IPS DF 6.9 (cell line): ENCODE measurements at regions not wholly inside any gene's neighbourhood (a gene's known extent, or its start where the extent isn't known, plus 50 kb on each side); places are given as distances from the start of the nearest gene placed in this dataset.
"Not testable (repeated sequence)": the region's sequence is repeated elsewhere in the genome, so short reads cannot be mapped to it uniquely, and the experiment has no call there.

ENCODE experiments used
- DNase-seq: peaks from one replicate; pipeline ENCODE4 v3.0.0-alpha.2; 2013; ENCODE audit warnings: low read depth, low spot score
- H3K27ac ChIP-seq: one replicate; pipeline ENCODE4 v1.5.1; 2013; ENCODE audit warnings: low read length, control low read depth
- H3K27me3 ChIP-seq: 2 replicates; pipeline ENCODE4 v1.6.1; 2013; ENCODE audit warnings: mild to moderate bottlenecking, low read length; ENCODE audit not compliant: control insufficient read depth, insufficient read depth
- H3K36me3 ChIP-seq: 2 replicates; pipeline ENCODE4 v1.6.1; 2013; ENCODE audit warnings: low read length; ENCODE audit not compliant: control insufficient read depth, insufficient read depth
- H3K4me1 ChIP-seq: 2 replicates; pipeline ENCODE4 v1.6.1; 2013; ENCODE audit warnings: low read length; ENCODE audit not compliant: control insufficient read depth, insufficient read depth
- H3K4me3 ChIP-seq: 2 replicates; pipeline ENCODE4 v1.5.1; 2013; ENCODE audit warnings: mild to moderate bottlenecking, low read length
- H3K9me3 ChIP-seq: 2 replicates; pipeline ENCODE4 v1.6.1; 2013; ENCODE audit warnings: low read length, inconsistent platforms; ENCODE audit not compliant: control insufficient read depth, insufficient read depth
- WGBS: extraction: QIAGEN DNeasy Blood & Tissue Kit; methylation state at CpG from one replicate; pipeline ENCODE4 v1.1.7; 2013; ENCODE audit warnings: mixed read lengths, missing lambda C conversion rate; ENCODE audit not compliant: insufficient read length, insufficient coverage; 5-methylcytosine and 5-hydroxymethylcytosine counted together

- WGBS, result no CpG with 5 or more reads among the region's 1 CpG
- H3K27ac ChIP-seq, result no peak overlapping the region
These were observed 661.6 kb upstream of the KLHL1 start for GRCh38 chr13:70769817-70770216.

GRCh38 chr13:70758932-70759331, 650.7 kb upstream of the KLHL1 start:
- no peak overlapping the region for H3K27ac ChIP-seq
- no CpG with 5 or more reads among the region's 4 CpGs for WGBS
- H3K27me3 ChIP-seq, result no peaks in the 10 kb centered on the region

More at GRCh38 chr13:70769817-70770216, 661.6 kb upstream of the KLHL1 start:
- no peak for DNase-seq
- Histone ChIP-seq H3K27me3 (no peaks in the 10 kb centered on the region), H3K9me3 (no peaks in the 10 kb centered on the region), H3K36me3 (no peaks in the 10 kb centered on the region), H3K4me1 (no peaks in the 10 kb centered on the region), H3K4me3 (no peak overlapping the region)

GRCh38 chr13:70756088-70756487, 647.8 kb upstream of the KLHL1 start:
- H3K36me3 ChIP-seq, result no peaks in the 10 kb centered on the region
- no peak for DNase-seq
- H3K4me1 ChIP-seq, result no peaks in the 10 kb centered on the region
- no peak overlapping the region for H3K4me3 ChIP-seq
- no peaks in the 10 kb centered on the region for H3K9me3 ChIP-seq
- no peaks in the 10 kb centered on the region for H3K27me3 ChIP-seq
- H3K27ac ChIP-seq, result no peak overlapping the region

More at GRCh38 chr13:70758932-70759331, 650.7 kb upstream of the KLHL1 start:
- Histone ChIP-seq H3K36me3 (no peaks in the 10 kb centered on the region), H3K4me1 (no peaks in the 10 kb centered on the region), H3K4me3 (no peak overlapping the region), H3K9me3 (no peaks in the 10 kb centered on the region)
- no peak for DNase-seq

- no peak for DNase-seq
- no CpG with 5 or more reads among the region's 4 CpGs for WGBS
- H3K27ac ChIP-seq, result no peak overlapping the region
These were observed 647.2 kb upstream of the KLHL1 start for GRCh38 chr13:70755456-70755855.

GRCh38 chr13:70747262-70747661, 639.0 kb upstream of the KLHL1 start:
- no peaks in the 10 kb centered on the region for H3K4me1 ChIP-seq
- no peak overlapping the region for H3K4me3 ChIP-seq
- no peaks in the 10 kb centered on the region for H3K9me3 ChIP-seq
- no peaks in the 10 kb centered on the region for H3K27me3 ChIP-seq
- H3K36me3 ChIP-seq, result no peaks in the 10 kb centered on the region
- no peak for DNase-seq
- no peak overlapping the region for H3K27ac ChIP-seq

More at GRCh38 chr13:70755456-70755855, 647.2 kb upstream of the KLHL1 start:
- H3K4me1 ChIP-seq, result no peaks in the 10 kb centered on the region
- H3K36me3 ChIP-seq, result no peaks in the 10 kb centered on the region
- H3K9me3 ChIP-seq, result no peaks in the 10 kb centered on the region
- H3K27me3 ChIP-seq, result no peaks in the 10 kb centered on the region
- no peak overlapping the region for H3K4me3 ChIP-seq

GRCh38 chr13:70746469-70746868, 638.2 kb upstream of the KLHL1 start:
- not testable (repeated sequence) for DNase-seq, H3K4me1 ChIP-seq, H3K36me3 ChIP-seq, H3K27ac ChIP-seq, H3K27me3 ChIP-seq, H3K4me3 ChIP-seq, H3K9me3 ChIP-seq
- no CpG with 5 or more reads among the region's 6 CpGs for WGBS

GRCh38 chr13:70736622-70737317, 628.5 kb upstream of the KLHL1 start:
- WGBS, result no CpG with 5 or more reads among the region's 1 CpG
- no peaks in the 10 kb centered on the region for H3K36me3 ChIP-seq
- no peak overlapping the region for H3K27ac ChIP-seq
- DNase-seq, result no peak
- no peaks in the 10 kb centered on the region for H3K9me3 ChIP-seq
- no peaks in the 10 kb centered on the region for H3K27me3 ChIP-seq
- H3K4me1 ChIP-seq, result no peaks in the 10 kb centered on the region
- H3K4me3 ChIP-seq, result no peak overlapping the region

- H3K4me3 ChIP-seq, result no peak overlapping the region
- no peak for DNase-seq
- no CpG with 5 or more reads among the region's 2 CpGs for WGBS
These were observed 624.4 kb upstream of the KLHL1 start for GRCh38 chr13:70732611-70733010.

GRCh38 chr13:70729369-70729768, 621.1 kb upstream of the KLHL1 start:
- H3K27ac ChIP-seq, result no peak overlapping the region
- no peak overlapping the region for H3K4me3 ChIP-seq
- H3K27me3 ChIP-seq, result no peaks in the 10 kb centered on the region
- H3K4me1 ChIP-seq, result no peaks in the 10 kb centered on the region
- H3K36me3 ChIP-seq, result no peaks in the 10 kb centered on the region
- H3K9me3 ChIP-seq, result no peaks in the 10 kb centered on the region
- no CpG with 5 or more reads among the region's 2 CpGs for WGBS
- DNase-seq, result no peak

More at GRCh38 chr13:70732611-70733010, 624.4 kb upstream of the KLHL1 start:
- no peak overlapping the region for H3K27ac ChIP-seq
- no peaks in the 10 kb centered on the region for H3K27me3 ChIP-seq
- no peaks in the 10 kb centered on the region for H3K36me3 ChIP-seq
- H3K9me3 ChIP-seq, result no peaks in the 10 kb centered on the region
- no peaks in the 10 kb centered on the region for H3K4me1 ChIP-seq

- no peak overlapping the region for H3K27ac ChIP-seq
- H3K4me1 ChIP-seq, result no peaks in the 10 kb centered on the region
- H3K36me3 ChIP-seq, result no peaks in the 10 kb centered on the region
- no peaks in the 10 kb centered on the region for H3K27me3 ChIP-seq
- no peaks in the 10 kb centered on the region for H3K9me3 ChIP-seq
- no peak for DNase-seq
- no peak overlapping the region for H3K4me3 ChIP-seq
- WGBS, result no CpG with 5 or more reads among the region's 1 CpG
These were observed 615.5 kb upstream of the KLHL1 start for GRCh38 chr13:70723732-70724131.

- no peaks in the 10 kb centered on the region for H3K4me1 ChIP-seq
- H3K4me3 ChIP-seq, result no peak overlapping the region
- no peak for DNase-seq
- no peaks in the 10 kb centered on the region for H3K27me3 ChIP-seq
- H3K27ac ChIP-seq, result no peak overlapping the region
- H3K36me3 ChIP-seq, result no peaks in the 10 kb centered on the region
- WGBS, result no CpG with 5 or more reads among the region's 1 CpG
- no peaks in the 10 kb centered on the region for H3K9me3 ChIP-seq
These were observed 612.1 kb upstream of the KLHL1 start for GRCh38 chr13:70720386-70720785.
